ENCODE measurements at regions not wholly inside any gene's neighbourhood (a gene's known extent, or its start where the extent isn't known, plus 50 kb on each side); places are given as distances from the start of the nearest gene placed in this dataset.

DNA sequence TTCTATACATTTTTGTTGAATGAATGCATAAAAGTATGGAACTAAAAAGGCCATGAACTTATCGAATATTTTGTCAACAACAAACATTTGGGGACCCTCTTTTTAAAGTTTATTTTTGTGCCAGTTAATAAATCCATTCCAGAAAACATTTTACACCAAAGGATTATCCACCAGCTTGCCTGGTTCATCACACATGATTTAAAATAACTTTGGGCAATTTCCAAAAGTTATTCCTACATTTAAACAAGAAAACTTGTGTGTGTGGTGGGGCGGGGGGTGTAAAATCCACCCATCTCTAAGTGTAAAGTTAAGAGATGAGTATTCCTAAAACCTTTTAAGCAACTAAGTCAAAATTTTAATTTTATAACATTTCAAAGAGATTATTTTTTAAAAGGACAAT, 224.5 kb upstream of the SNX7 start:
- Mint-ChIP-seq H3K4me3 (no peak overlapping the region), H3K27me3 (peaks cover 3% of the 10 kb centered on the region), H3K4me1 (ENCODE audit: low read depth) (no peaks in the 10 kb centered on the region), H3K36me3 (ENCODE audit: low read depth) (no peaks in the 10 kb centered on the region), H3K9me3 (no peaks in the 10 kb centered on the region), H3K27ac (no peak overlapping the region)
- DNase-seq = no peak
- ChIA-PET POLR2A (no interaction called here), CTCF (no interaction called here)
- ATAC-seq = no peak
- TF ChIP-seq CTCF (IDR thresholded peaks at IDR 0.05) = no peak
- intact Hi-C loops (cut with micrococcal nuclease) = no loop called here

DNA sequence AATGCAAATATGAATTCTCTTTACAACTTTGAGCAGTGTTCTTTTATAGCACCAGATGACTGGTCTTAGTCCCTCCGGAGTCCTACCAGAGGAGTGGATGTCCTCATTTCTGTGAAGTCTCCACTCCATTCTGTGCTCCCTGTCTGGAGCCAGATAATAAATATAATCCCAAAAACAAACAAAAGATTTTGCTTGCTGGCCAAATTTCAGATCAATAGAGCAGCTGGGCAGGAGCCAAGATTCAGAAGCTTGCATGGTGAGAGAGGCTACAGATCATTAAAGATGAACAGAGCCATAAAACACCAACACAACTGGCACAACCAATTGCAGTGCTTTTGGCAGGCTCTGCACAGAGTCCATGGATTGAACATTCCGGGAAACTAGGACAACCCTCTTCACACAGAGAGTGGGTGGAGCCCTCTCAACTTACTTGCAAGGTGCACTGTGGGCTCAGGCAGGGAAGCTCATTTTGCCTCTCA, 231.5 kb upstream of the SNX7 start:
- Mint-ChIP-seq H3K27me3 (no peaks in the 10 kb centered on the region), H3K36me3 (ENCODE audit: low read depth) (no peaks in the 10 kb centered on the region), H3K4me3 (no peak overlapping the region), H3K4me1 (ENCODE audit: low read depth) (no peaks in the 10 kb centered on the region), H3K27ac (no peak overlapping the region), H3K9me3 (no peaks in the 10 kb centered on the region)
- no peak for DNase-seq
- TF ChIP-seq CTCF (IDR thresholded peaks at IDR 0.05) = no peak
- POLR2A ChIA-PET = no interaction called here
- no peak for ATAC-seq
- intact Hi-C loops (cut with micrococcal nuclease) = no loop called here
- CTCF ChIA-PET = no interaction called here

DNA sequence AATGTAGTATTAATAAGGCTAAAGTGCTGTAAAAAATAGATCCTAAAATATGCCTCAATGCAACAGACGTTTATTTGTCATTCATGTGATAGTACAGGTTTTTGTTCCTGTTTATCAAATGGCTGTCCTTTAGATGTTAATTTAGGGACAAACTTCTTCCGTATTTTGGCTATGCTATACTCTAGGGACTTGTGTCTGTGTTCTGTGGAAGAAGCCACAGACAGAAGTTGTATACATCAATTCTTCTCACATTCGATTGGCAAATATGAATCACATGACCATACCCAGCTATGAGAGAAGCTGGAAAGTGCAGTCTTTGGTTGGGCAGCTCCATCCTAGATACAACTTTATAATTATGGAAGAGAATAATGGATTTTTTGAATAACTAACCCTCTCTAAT, 232.7 kb upstream of the SNX7 start:
- peaks cover 2% of the 10 kb centered on the region for H3K9me3 Mint-ChIP-seq
- no peak overlapping the region for H3K27ac Mint-ChIP-seq
- ATAC-seq = no peak
- no peak for DNase-seq
- no peak overlapping the region for H3K4me3 Mint-ChIP-seq
- intact Hi-C loops (cut with micrococcal nuclease) = no loop called here
- CTCF ChIA-PET = no interaction called here
- no peaks in the 10 kb centered on the region for H3K4me1 Mint-ChIP-seq (ENCODE audit: low read depth)
- POLR2A ChIA-PET = no interaction called here
- TF ChIP-seq CTCF (IDR thresholded peaks at IDR 0.05) = no peak
- no peaks in the 10 kb centered on the region for H3K36me3 Mint-ChIP-seq (ENCODE audit: low read depth)
- no peaks in the 10 kb centered on the region for H3K27me3 Mint-ChIP-seq

GRCh38 chr1:98427664-98428063, 233.9 kb upstream of the SNX7 start:
- TF ChIP-seq CTCF (IDR thresholded peaks at IDR 0.05) = no peak
- CTCF ChIA-PET = no interaction called here
- H3K4me1 Mint-ChIP-seq (ENCODE audit: low read depth) = no peaks in the 10 kb centered on the region
- H3K4me3 Mint-ChIP-seq = no peak overlapping the region
- DNase-seq = no peak
- POLR2A ChIA-PET = no interaction called here
- no peak overlapping the region for H3K27ac Mint-ChIP-seq
- no peaks in the 10 kb centered on the region for H3K27me3 Mint-ChIP-seq
- H3K36me3 Mint-ChIP-seq (ENCODE audit: low read depth) = no peaks in the 10 kb centered on the region
- peaks cover 2% of the 10 kb centered on the region for H3K9me3 Mint-ChIP-seq
- intact Hi-C loops (cut with micrococcal nuclease) = no loop called here
- ATAC-seq = no peak

DNA sequence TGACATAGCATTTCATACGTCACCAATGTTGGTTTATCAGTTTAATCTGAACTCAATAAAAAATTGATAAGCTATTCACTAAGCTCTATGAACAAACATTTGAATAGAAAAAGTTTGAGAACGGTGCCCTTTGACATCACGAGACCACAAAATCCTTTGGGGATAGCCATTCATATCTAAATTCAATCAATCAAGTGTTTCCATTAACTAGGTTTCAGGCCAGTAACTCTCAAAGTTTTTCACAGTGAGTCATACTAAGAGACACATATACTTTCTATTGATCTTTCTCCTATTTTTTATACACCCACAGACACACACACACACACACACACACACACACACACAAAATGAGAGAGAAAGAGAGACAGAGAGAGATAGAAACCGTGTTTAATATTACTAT, 235.4 kb upstream of the SNX7 start:
- intact Hi-C loops (cut with micrococcal nuclease) = no loop called here
- POLR2A ChIA-PET = no interaction called here

More for the DNA sequence above, 235.4 kb upstream of the SNX7 start:
- no peak for TF ChIP-seq CTCF (IDR thresholded peaks at IDR 0.05)
- no peaks in the 10 kb centered on the region for H3K4me1 Mint-ChIP-seq (ENCODE audit: low read depth)
- CTCF ChIA-PET = no interaction called here
- H3K4me3 Mint-ChIP-seq = no peak overlapping the region
- H3K36me3 Mint-ChIP-seq (ENCODE audit: low read depth) = no peaks in the 10 kb centered on the region
- peaks cover 2% of the 10 kb centered on the region for H3K9me3 Mint-ChIP-seq
- ATAC-seq (no peak), DNase-seq (no peak)
- H3K27ac Mint-ChIP-seq = no peak overlapping the region
- no peaks in the 10 kb centered on the region for H3K27me3 Mint-ChIP-seq

Data from activated CD8-positive, alpha-beta T cell treated with anti-CD3 and anti-CD28 coated beads for 36 hours (primary cell).